Mesendoderm (in vitro differentiated cells): ENCODE measurements at regions not wholly inside any gene's neighbourhood (a gene's known extent, or its start where the extent isn't known, plus 50 kb on each side); places are given as distances from the start of the nearest gene placed in this dataset.
A peak's percentile ranks its signal among the peaks of the same experiment; 100 is the strongest.

Source experiments
- DNase-seq: peaks from one replicate; pipeline ENCODE4 v3.0.0; 2013
- H2AK5ac ChIP-seq: 2 replicates; pipeline ENCODE4 v1.6.1; 2013; ENCODE audit warnings: low read length, inconsistent platforms
- H2BK120ac ChIP-seq: 2 replicates; pipeline ENCODE4 v1.6.1; 2013; ENCODE audit warnings: low read depth, mild to moderate bottlenecking, low read length, moderate library complexity, mixed read lengths
- H2BK15ac ChIP-seq: replicated peaks from 2 replicates; pipeline ENCODE4 v1.6.1; 2013; ENCODE audit warnings: low read depth, mild to moderate bottlenecking, moderate library complexity
- H2BK5ac ChIP-seq: 2 replicates; pipeline ENCODE4 v1.6.1; 2013; ENCODE audit warnings: low read length, inconsistent platforms
- H3K18ac ChIP-seq: 2 replicates; pipeline ENCODE4 v1.6.1; 2013; ENCODE audit warnings: mild to moderate bottlenecking, low read length, mixed read lengths
- H3K23ac ChIP-seq: one replicate; pipeline ENCODE4 v1.6.1; 2013; ENCODE audit warnings: low read length
- H3K27ac ChIP-seq: 2 replicates; pipeline ENCODE4 v1.5.1; 2013; ENCODE audit warnings: low read depth, mild to moderate bottlenecking, inconsistent platforms, low read length, moderate library complexity
- H3K27me3 ChIP-seq: 2 replicates; pipeline ENCODE4 v1.6.1; 2013; ENCODE audit warnings: low read length, control low read depth, mild to moderate bottlenecking, inconsistent platforms; ENCODE audit not compliant: insufficient read depth, poor library complexity
- H3K36me3 ChIP-seq: 2 replicates; pipeline ENCODE4 v1.6.1; 2013; ENCODE audit warnings: low read length, inconsistent platforms; ENCODE audit not compliant: control insufficient read depth, insufficient read depth
- H3K4ac ChIP-seq: one replicate; pipeline ENCODE4 v1.6.1; 2013; ENCODE audit warnings: low read depth, mild to moderate bottlenecking, low read length, moderate library complexity
- H3K4me1 ChIP-seq: 2 replicates; pipeline ENCODE4 v1.6.1; 2013; ENCODE audit warnings: low read depth, low read length, inconsistent platforms; ENCODE audit not compliant: control insufficient read depth
- H3K4me2 ChIP-seq: 2 replicates; pipeline ENCODE4 v1.6.1; 2013; ENCODE audit warnings: low read length
- H3K4me3 ChIP-seq: 2 replicates; pipeline ENCODE4 v1.5.1; 2013; ENCODE audit warnings: mild to moderate bottlenecking, low read length
- H3K56ac ChIP-seq: one replicate; pipeline ENCODE4 v1.6.1; 2013; ENCODE audit warnings: low read length
- H3K79me1 ChIP-seq: 2 replicates; pipeline ENCODE4 v1.6.1; 2013; ENCODE audit warnings: low read length, inconsistent platforms
- H3K79me2 ChIP-seq: 2 replicates; pipeline ENCODE4 v1.6.1; 2013; ENCODE audit warnings: mild to moderate bottlenecking, low read length; ENCODE audit not compliant: control insufficient read depth, insufficient read depth
- H3K9ac ChIP-seq: 2 replicates; pipeline ENCODE4 v1.6.1; 2013; ENCODE audit warnings: low read length, inconsistent platforms
- H4K5ac ChIP-seq: one replicate; pipeline ENCODE4 v1.6.1; 2013; ENCODE audit warnings: low read length
- H4K8ac ChIP-seq: one replicate; pipeline ENCODE4 v1.6.1; 2013; ENCODE audit warnings: low read depth, mild to moderate bottlenecking, control low read depth, low read length, moderate library complexity
- WGBS: extraction: QIAGEN DNeasy Blood & Tissue Kit; methylation state at CpG from one replicate; pipeline ENCODE4 v1.1.7; 2013; ENCODE audit warnings: low lambda C conversion rate, missing lambda C conversion rate; ENCODE audit not compliant: insufficient coverage; ENCODE audit errors: extremely low coverage; 5-methylcytosine and 5-hydroxymethylcytosine counted together

GRCh38 chr6:156687789-156688619, 89.2 kb upstream of the ARID1B start:
- Histone ChIP-seq H3K56ac (peak overlapping the region; percentile 84), H4K8ac (peak overlapping the region; percentile 81), H3K4ac (peak overlapping the region; percentile 18), H3K9ac (peak overlapping the region; percentile 78), H2BK5ac (no peak overlapping the region), H2BK15ac (peak overlapping the region; percentile 23), H3K4me1 (no peaks in the 10 kb centered on the region), H2AK5ac (no peak overlapping the region), H3K79me2 (no peaks in the 10 kb centered on the region), H3K4me2 (peak overlapping the region; percentile 33), H3K27ac (no peak overlapping the region), H3K27me3 (no peaks in the 10 kb centered on the region), H3K4me3 (peak overlapping the region; percentile 53), H3K23ac (no peak overlapping the region), H3K79me1 (no peaks in the 10 kb centered on the region), H4K5ac (no peak overlapping the region), H2BK120ac (no peak overlapping the region), H3K18ac (peak overlapping the region; percentile 98), H3K36me3 (no peaks in the 10 kb centered on the region)
- no CpG with 5 or more reads among the region's 22 CpGs for WGBS
- peak; percentile 84 for DNase-seq

DNA sequence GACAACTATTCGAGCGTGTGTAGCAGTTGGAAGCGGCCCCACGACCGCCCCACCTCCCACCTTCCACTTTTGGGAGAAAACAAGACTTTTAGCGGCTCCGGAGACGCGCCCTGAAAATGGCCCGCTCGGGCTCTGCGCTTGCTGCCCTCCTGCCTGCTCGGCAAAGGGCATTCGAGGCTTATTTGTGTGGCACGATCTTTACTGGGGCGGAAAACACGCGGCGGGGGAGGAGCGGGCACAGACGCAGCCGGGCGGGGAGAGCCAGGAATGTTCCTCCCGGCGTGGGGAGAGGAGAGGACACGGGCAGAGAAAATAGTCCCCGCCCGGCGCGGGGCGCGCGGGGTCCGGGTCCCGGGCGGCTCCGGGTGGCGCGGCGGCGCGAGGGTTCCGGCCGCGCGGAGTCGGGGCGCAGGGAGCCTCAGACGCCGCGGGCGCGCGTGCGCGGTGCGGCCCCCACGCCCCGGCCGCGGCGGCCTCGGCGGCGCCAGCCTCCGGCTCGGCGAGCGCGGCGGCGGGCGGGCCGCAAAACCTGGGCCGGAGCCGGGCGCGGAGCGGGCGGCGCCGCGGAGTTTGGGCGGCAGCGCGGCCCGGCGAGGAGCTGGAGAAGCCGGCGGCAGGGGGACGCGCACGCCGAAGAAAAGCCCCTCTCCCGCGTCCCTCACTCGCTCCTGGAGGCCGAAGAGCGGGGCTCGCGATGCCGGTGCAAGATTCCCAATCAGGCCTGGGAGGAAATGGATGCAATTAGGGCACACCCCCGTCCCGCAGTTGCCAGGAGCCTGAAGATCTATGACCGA, 90.0 kb upstream of the ARID1B start:
- Histone ChIP-seq H4K8ac (peak overlapping the region; percentile 100), H3K4me2 (peak overlapping the region; percentile 71), H4K5ac (peak overlapping the region; percentile 52), H3K9ac (peak overlapping the region; percentile 92), H3K23ac (peak overlapping the region; percentile 81), H3K79me1 (no peaks in the 10 kb centered on the region), H2BK120ac (peak overlapping the region; percentile 16), H3K36me3 (no peaks in the 10 kb centered on the region), H3K4me1 (no peaks in the 10 kb centered on the region), H2AK5ac (no peak overlapping the region), H3K4me3 (peak overlapping the region; percentile 75), H3K56ac (peak overlapping the region; percentile 95), H3K79me2 (no peaks in the 10 kb centered on the region), H3K27me3 (no peaks in the 10 kb centered on the region), H3K4ac (peak overlapping the region; percentile 28), H2BK5ac (peak overlapping the region; percentile 55), H2BK15ac (no peak overlapping the region), H3K27ac (peak overlapping the region; percentile 98), H3K18ac (peak overlapping the region; percentile 98)
- DNase-seq = peak; percentile 90
- WGBS = no CpG with 5 or more reads among the region's 105 CpGs

DNA sequence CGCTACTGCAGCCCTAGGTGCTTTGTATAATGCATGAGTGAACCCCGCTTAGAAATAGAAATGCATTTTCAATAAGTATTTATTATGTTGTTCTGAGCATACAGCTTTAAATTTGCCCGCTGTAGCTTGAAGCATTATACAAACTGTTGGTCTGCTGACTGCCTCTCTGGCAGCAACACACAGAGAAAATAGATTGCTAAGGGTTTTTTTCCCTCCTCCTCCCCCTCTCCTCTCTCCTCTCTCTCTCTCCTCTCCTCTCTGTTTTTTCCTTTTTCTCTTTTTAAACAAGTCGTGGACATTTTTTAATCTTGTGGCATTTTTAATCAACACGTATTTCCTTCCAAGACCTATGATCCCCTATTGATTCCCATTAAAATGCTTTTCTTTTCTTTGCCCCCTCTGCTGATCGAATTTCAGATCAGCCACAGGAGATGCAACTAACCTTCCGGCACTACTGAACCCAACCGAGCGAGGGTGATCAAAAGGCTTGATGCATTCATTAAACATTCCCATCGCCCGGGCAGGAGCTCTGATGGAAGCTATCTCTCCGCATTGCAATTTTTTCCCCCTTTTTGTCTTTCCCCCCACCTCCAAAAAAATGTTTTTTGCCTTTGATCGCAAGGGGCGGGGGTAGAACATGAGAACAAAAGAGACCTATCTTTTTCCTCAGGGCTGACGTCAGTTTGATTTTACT, 90.7 kb upstream of the ARID1B start:
- WGBS = no CpG with 5 or more reads among the region's 15 CpGs

DNA sequence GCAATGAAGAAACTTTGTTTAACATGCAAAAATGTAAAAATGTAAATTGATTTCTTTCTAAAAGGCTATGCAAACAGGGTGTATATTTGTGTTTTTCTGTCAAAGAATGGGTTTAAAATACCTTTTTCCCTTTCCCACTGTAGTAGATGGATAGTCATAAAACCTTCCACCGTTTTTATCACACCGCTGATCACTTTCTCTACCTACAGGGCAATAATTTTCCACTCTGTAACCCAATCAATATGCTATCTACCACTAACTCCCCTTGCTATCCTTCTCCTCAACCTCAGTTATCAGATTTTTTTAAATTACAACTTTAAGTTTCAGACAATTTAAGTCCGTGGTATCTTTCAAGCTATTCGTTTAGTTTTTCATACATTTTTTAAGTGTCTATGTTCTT, 91.4 kb upstream of the ARID1B start:
- no peaks in the 10 kb centered on the region for H3K4me1 ChIP-seq
- no peak overlapping the region for H3K4ac ChIP-seq
- no peak overlapping the region for H2BK5ac ChIP-seq
- no peak overlapping the region for H3K56ac ChIP-seq
- no peaks in the 10 kb centered on the region for H3K36me3 ChIP-seq
- H4K5ac ChIP-seq = no peak overlapping the region
- H3K18ac ChIP-seq = peak overlapping the region; percentile 42
- no peak overlapping the region for H2BK120ac ChIP-seq
- H3K79me1 ChIP-seq = no peaks in the 10 kb centered on the region
- H3K9ac ChIP-seq = no peak overlapping the region
- H3K4me3 ChIP-seq = no peak overlapping the region
- WGBS = no CpG with 5 or more reads among the region's 4 CpGs
- H4K8ac ChIP-seq = no peak overlapping the region
- H2BK15ac ChIP-seq = no peak overlapping the region
- no peak for DNase-seq
- H3K23ac ChIP-seq = no peak overlapping the region
- no peaks in the 10 kb centered on the region for H3K79me2 ChIP-seq
- no peak overlapping the region for H2AK5ac ChIP-seq
- H3K27ac ChIP-seq = no peak overlapping the region
- H3K4me2 ChIP-seq = no peak overlapping the region
- no peaks in the 10 kb centered on the region for H3K27me3 ChIP-seq

More for the DNA sequence above, 90.7 kb upstream of the ARID1B start:
- Histone ChIP-seq H2BK5ac (no peak overlapping the region), H3K79me1 (no peaks in the 10 kb centered on the region), H4K5ac (peak overlapping the region; percentile 52), H2BK120ac (peak overlapping the region; percentile 16), H2AK5ac (no peak overlapping the region), H3K9ac (peak overlapping the region; percentile 92), H3K36me3 (no peaks in the 10 kb centered on the region), H3K4me3 (peak overlapping the region; percentile 75), H2BK15ac (no peak overlapping the region), H3K18ac (peak overlapping the region; percentile 70), H3K56ac (peak overlapping the region; percentile 95), H3K4me1 (no peaks in the 10 kb centered on the region), H3K4me2 (peak overlapping the region; percentile 71), H3K27ac (peak overlapping the region; percentile 98), H3K4ac (peak overlapping the region; percentile 28), H3K27me3 (no peaks in the 10 kb centered on the region), H3K23ac (no peak overlapping the region), H4K8ac (peak overlapping the region; percentile 100), H3K79me2 (no peaks in the 10 kb centered on the region)
- peak; percentile 89 for DNase-seq

GRCh38 chr6:156683821-156684220, 93.4 kb upstream of the ARID1B start:
- Histone ChIP-seq H3K27me3 (no peaks in the 10 kb centered on the region), H4K8ac (no peak overlapping the region), H2BK5ac (no peak overlapping the region), H3K18ac (no peak overlapping the region), H3K79me1 (no peaks in the 10 kb centered on the region), H3K23ac (no peak overlapping the region), H2BK120ac (no peak overlapping the region), H3K4me1 (no peaks in the 10 kb centered on the region), H3K79me2 (no peaks in the 10 kb centered on the region), H3K56ac (no peak overlapping the region), H3K4me3 (no peak overlapping the region), H4K5ac (no peak overlapping the region), H2AK5ac (no peak overlapping the region), H3K4ac (no peak overlapping the region), H3K9ac (no peak overlapping the region), H3K27ac (no peak overlapping the region), H2BK15ac (no peak overlapping the region), H3K36me3 (no peaks in the 10 kb centered on the region), H3K4me2 (no peak overlapping the region)
- no peak for DNase-seq
- no CpG with 5 or more reads among the region's 5 CpGs for WGBS
